AG09319 (cell line): ENCODE measurements at regions not wholly inside any gene's neighbourhood (a gene's known extent, or its start where the extent isn't known, plus 50 kb on each side); places are given as distances from the start of the nearest gene placed in this dataset.

Source experiments
- DNase-seq: peaks from one replicate; pipeline ENCODE4 v3.0.0-alpha.2; 2010; ENCODE audit warnings: low read depth; ENCODE audit errors: extremely low read depth
- CTCF ChIP-seq: IDR thresholded peaks from 2 replicates; pipeline ENCODE4 v1.5.1; 2011; ENCODE audit warnings: low read depth, mild to moderate bottlenecking, inconsistent platforms, low read length, moderate library complexity

- DNase-seq, result no peak
- TF ChIP-seq CTCF, result no peak
These were observed 251.7 kb downstream of the PTTG2 start for GRCh38 chr4:38211885-38212284.

- DNase-seq, result no peak
- TF ChIP-seq CTCF, result no peak
These were observed 253.0 kb downstream of the PTTG2 start for GRCh38 chr4:38213083-38213805.

GRCh38 chr4:38222892-38223291 lies 262.7 kb downstream of the PTTG2 start:
- no peak for DNase-seq
- TF ChIP-seq CTCF, result no peak

- no peak for DNase-seq
- TF ChIP-seq CTCF, result no peak
These were observed 263.1 kb downstream of the PTTG2 start for GRCh38 chr4:38223306-38223705.

- DNase-seq, result no peak
- TF ChIP-seq CTCF, result no peak
These were observed 263.6 kb downstream of the PTTG2 start for GRCh38 chr4:38223782-38224236.

- DNase-seq, result no peak
- TF ChIP-seq CTCF, result no peak
These were observed 264.7 kb downstream of the PTTG2 start for GRCh38 chr4:38224850-38225249.

- no peak for TF ChIP-seq CTCF
- no peak for DNase-seq
These were observed 266.0 kb downstream of the PTTG2 start for GRCh38 chr4:38226170-38226569.
